Amniotic stem cell (primary cell): ENCODE measurements at regions not wholly inside any gene's neighbourhood (a gene's known extent, or its start where the extent isn't known, plus 50 kb on each side); places are given as distances from the start of the nearest gene placed in this dataset.

Source experiments
- DNase-seq: peaks from one replicate; lab custom pipeline; 2025; lab: John Stamatoyannopoulos, UW

GRCh38 chr18:39872651-39873050, 2082.4 kb upstream of the PIK3C3 start:
- DNase-seq: no peak

- DNase-seq: no peak
These were observed 2083.1 kb upstream of the PIK3C3 start for GRCh38 chr18:39871961-39872360.

GRCh38 chr18:39870591-39870990, 2084.4 kb upstream of the PIK3C3 start:
- no peak for DNase-seq

- no peak for DNase-seq
These were observed 2091.1 kb upstream of the PIK3C3 start for GRCh38 chr18:39863916-39864315.

GRCh38 chr18:39862341-39862740, 2092.7 kb upstream of the PIK3C3 start:
- no peak for DNase-seq

- no peak for DNase-seq
These were observed 2100.7 kb upstream of the PIK3C3 start for GRCh38 chr18:39854291-39854690.

GRCh38 chr18:39846265-39846664, 2108.8 kb upstream of the PIK3C3 start:
- no peak for DNase-seq

GRCh38 chr18:39845631-39846030, 2109.4 kb upstream of the PIK3C3 start:
- no peak for DNase-seq

- no peak for DNase-seq
These were observed 2109.9 kb upstream of the PIK3C3 start for GRCh38 chr18:39845106-39845505.

- DNase-seq: no peak
These were observed 2111.5 kb upstream of the PIK3C3 start for GRCh38 chr18:39843546-39843945.

- DNase-seq: no peak
These were observed 2112.6 kb upstream of the PIK3C3 start for GRCh38 chr18:39842366-39842914.

GRCh38 chr18:39841482-39842365, 2113.3 kb upstream of the PIK3C3 start:
- DNase-seq: no peak

- no peak for DNase-seq
These were observed 2114.1 kb upstream of the PIK3C3 start for GRCh38 chr18:39840856-39841481.

GRCh38 chr18:39840406-39840805, 2114.6 kb upstream of the PIK3C3 start:
- no peak for DNase-seq

- DNase-seq: no peak
These were observed 2115.3 kb upstream of the PIK3C3 start for GRCh38 chr18:39839782-39840181.

GRCh38 chr18:39838831-39839230, 2116.2 kb upstream of the PIK3C3 start:
- DNase-seq: no peak

- no peak for DNase-seq
These were observed 2119.6 kb upstream of the PIK3C3 start for GRCh38 chr18:39835303-39836030.

GRCh38 chr18:39834636-39835035, 2120.4 kb upstream of the PIK3C3 start:
- no peak for DNase-seq

- DNase-seq: no peak
These were observed 2129.4 kb upstream of the PIK3C3 start for GRCh38 chr18:39825485-39826150.

GRCh38 chr18:39806525-39806924, 2148.5 kb upstream of the PIK3C3 start:
- no peak for DNase-seq

- DNase-seq: no peak
These were observed 2149.8 kb upstream of the PIK3C3 start for GRCh38 chr18:39805218-39805617.

GRCh38 chr18:39802648-39803229, 2152.3 kb upstream of the PIK3C3 start:
- DNase-seq: no peak
